Right atrium auricular region (tissue), 2 donors: ENCODE measurements at regions not wholly inside any gene's neighbourhood (a gene's known extent, or its start where the extent isn't known, plus 50 kb on each side); places are given as distances from the start of the nearest gene placed in this dataset.

Experiments used
- DNase-seq: peaks from one replicate; pipeline ENCODE4 v3.0.0-alpha.2; 2019; ENCODE audit warnings: low spot score
- H3K27ac ChIP-seq, 2 donors: fragments of 200-600 bp; sonication (generic); 1 replicate in 1 of 2; 2 replicates in 1 of 2; pipeline ENCODE4 v1.5.1; 2016 to 2019
- H3K27me3 ChIP-seq, 2 donors: fragments of 200-600 bp; sonication (generic); one replicate each; pipeline versions ENCODE4 v1.5.1 to v1.6.0; 2017 to 2019
- H3K36me3 ChIP-seq: fragments of 200-600 bp; sonication (generic); one replicate; pipeline ENCODE4 v1.5.1; 2016
- H3K4me1 ChIP-seq, 2 donors: fragments of 200-600 bp; sonication (generic); one replicate each; pipeline versions ENCODE4 v1.5.1 to v1.6.0; 2017 to 2019
- H3K4me3 ChIP-seq, 2 donors: fragments of 200-600 bp; sonication (generic); 1 replicate in 1 of 2; 2 replicates in 1 of 2; pipeline ENCODE4 v1.5.1; 2017 to 2019; ENCODE audit warnings: mild to moderate bottlenecking in 1 of 2, moderate library complexity in 1 of 2
- H3K9me3 ChIP-seq, 2 donors: fragments of 200-600 bp; sonication (generic); one replicate each; pipeline ENCODE4 v1.5.1; 2019
- TF ChIP-seq, protein P1 (sequence below), 2 donors: fragments of 200-600 bp; sonication (generic); IDR thresholded peaks; one replicate each; pipeline ENCODE4 v1.5.1; 2019; ENCODE audit warnings: antibody characterized with exemption in 2 of 2

DNA sequence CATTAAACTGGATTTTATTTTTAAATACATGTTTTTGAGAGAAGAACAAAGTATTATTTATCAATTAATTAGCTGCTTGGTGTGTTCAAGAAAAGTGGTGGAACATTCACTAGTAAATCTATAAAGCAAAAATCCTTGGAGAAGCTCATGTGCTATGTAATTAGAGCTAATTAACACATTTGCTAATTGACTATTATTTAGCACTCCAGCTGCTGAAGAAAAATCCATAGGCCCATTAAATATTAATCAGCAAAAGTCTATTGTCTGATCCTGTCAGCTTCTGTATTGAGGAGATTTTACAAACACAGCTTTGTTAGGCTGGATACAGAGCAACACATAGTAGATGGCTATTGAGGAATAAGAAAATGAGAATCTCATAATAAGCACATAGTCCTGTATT, 336.1 kb downstream of the RBM43 start:
- Histone ChIP-seq H3K27me3 (no peaks in the 10 kb centered on the region), H3K9me3 (no peaks in the 10 kb centered on the region), H3K4me1 (no peaks in the 10 kb centered on the region), H3K27ac (no peak overlapping the region), H3K4me3 (no peak overlapping the region), H3K36me3 (no peaks in the 10 kb centered on the region)
- no peak for DNase-seq
- TF ChIP-seq, protein P1, sequence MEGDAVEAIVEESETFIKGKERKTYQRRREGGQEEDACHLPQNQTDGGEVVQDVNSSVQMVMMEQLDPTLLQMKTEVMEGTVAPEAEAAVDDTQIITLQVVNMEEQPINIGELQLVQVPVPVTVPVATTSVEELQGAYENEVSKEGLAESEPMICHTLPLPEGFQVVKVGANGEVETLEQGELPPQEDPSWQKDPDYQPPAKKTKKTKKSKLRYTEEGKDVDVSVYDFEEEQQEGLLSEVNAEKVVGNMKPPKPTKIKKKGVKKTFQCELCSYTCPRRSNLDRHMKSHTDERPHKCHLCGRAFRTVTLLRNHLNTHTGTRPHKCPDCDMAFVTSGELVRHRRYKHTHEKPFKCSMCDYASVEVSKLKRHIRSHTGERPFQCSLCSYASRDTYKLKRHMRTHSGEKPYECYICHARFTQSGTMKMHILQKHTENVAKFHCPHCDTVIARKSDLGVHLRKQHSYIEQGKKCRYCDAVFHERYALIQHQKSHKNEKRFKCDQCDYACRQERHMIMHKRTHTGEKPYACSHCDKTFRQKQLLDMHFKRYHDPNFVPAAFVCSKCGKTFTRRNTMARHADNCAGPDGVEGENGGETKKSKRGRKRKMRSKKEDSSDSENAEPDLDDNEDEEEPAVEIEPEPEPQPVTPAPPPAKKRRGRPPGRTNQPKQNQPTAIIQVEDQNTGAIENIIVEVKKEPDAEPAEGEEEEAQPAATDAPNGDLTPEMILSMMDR (IDR thresholded peaks at IDR 0.05), result no peak

DNA sequence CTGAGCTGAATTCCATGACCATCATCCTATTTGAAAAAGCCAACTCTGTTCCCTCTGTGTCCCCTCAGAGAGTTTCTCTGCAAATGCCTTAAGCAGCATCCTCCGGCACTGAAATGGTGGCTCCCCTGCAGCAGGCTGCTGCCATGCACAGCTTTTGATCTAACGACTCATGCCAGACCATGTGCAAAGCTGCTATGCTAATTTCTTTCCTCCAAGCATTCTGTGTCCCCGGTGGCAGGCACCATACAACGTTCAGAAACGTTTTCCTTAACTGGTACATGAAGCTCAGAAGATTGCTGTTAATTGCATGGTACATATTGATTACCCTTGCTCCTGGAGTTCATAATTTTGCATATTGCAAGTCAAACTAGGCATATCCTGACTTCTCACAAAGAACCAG, 336.8 kb downstream of the RBM43 start:
- TF ChIP-seq, protein P1 (IDR thresholded peaks at IDR 0.05), result no peak
- DNase-seq, result no peak
- no peaks in the 10 kb centered on the region for H3K27me3 ChIP-seq
- H3K4me3 ChIP-seq, result no peak overlapping the region
- H3K27ac ChIP-seq, result no peak overlapping the region
- H3K4me1 ChIP-seq, result no peaks in the 10 kb centered on the region
- no peaks in the 10 kb centered on the region for H3K36me3 ChIP-seq
- no peaks in the 10 kb centered on the region for H3K9me3 ChIP-seq

DNA sequence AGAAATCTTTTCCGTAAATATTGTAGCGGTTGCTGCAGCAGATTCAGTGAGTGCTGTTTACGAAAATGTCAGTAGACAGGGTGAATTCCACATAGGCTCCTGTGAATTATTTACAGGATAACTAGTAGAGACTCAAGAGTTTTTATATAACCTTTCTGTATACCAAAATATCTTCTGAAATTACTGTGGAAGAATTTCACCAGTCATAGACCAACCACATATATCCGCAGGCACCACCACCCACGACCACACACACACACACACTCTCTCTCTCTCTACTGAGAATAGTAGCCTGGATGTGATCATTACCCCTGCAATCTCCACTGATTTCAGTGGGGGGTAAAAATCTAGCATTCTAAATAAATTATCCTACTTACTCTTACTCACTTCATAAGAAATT, 341.8 kb downstream of the RBM43 start:
- Histone ChIP-seq H3K27me3 (no peaks in the 10 kb centered on the region), H3K4me1 (no peaks in the 10 kb centered on the region), H3K27ac (no peak overlapping the region), H3K4me3 (no peak overlapping the region), H3K36me3 (no peaks in the 10 kb centered on the region), H3K9me3 (no peaks in the 10 kb centered on the region)
- no peak for DNase-seq
- TF ChIP-seq, protein P1 (IDR thresholded peaks at IDR 0.05), result no peak

DNA sequence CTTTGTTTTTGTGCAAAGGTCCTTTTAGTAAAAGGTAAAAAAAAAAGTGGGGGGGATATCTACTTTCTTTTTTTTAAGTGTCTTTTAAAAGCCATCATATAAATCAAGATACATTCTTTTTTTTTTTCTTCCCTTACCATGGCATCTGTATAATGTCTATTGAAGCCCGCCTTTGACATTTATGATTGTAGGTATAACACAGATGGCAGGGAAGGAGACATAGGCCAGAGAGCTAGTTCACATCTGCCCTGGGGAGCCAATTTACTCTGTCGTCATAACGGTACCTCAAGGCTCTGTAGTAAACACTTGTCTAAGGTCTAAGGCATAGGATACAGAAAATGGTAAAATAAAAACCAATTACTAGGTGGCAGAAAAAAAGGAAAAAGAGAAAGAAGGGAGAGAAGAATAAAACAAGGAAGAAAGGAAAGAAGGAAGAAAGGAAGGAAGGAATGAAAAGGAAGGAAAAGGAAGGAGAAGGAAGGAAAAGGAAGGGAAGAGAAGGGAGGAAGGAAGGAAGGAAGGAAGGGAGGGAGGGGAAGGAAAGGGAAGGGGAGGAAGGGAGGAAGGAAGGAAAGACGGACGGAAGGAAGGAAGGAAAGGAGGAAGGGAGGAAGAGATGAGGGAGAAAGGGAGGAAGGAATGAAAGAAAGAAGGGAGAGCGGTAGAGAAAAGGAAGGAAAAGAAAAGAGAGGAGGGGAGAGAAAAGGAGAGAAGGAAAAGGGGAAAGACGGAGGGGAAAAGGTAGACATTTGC, 343.5 kb downstream of the RBM43 start:
- Histone ChIP-seq H3K9me3 (no peaks in the 10 kb centered on the region), H3K36me3 (no peaks in the 10 kb centered on the region), H3K4me1 (no peaks in the 10 kb centered on the region), H3K4me3 (no peak overlapping the region), H3K27me3 (no peaks in the 10 kb centered on the region), H3K27ac (no peak overlapping the region)
- TF ChIP-seq, protein P1 (IDR thresholded peaks at IDR 0.05), result no peak
- DNase-seq, result no peak

DNA sequence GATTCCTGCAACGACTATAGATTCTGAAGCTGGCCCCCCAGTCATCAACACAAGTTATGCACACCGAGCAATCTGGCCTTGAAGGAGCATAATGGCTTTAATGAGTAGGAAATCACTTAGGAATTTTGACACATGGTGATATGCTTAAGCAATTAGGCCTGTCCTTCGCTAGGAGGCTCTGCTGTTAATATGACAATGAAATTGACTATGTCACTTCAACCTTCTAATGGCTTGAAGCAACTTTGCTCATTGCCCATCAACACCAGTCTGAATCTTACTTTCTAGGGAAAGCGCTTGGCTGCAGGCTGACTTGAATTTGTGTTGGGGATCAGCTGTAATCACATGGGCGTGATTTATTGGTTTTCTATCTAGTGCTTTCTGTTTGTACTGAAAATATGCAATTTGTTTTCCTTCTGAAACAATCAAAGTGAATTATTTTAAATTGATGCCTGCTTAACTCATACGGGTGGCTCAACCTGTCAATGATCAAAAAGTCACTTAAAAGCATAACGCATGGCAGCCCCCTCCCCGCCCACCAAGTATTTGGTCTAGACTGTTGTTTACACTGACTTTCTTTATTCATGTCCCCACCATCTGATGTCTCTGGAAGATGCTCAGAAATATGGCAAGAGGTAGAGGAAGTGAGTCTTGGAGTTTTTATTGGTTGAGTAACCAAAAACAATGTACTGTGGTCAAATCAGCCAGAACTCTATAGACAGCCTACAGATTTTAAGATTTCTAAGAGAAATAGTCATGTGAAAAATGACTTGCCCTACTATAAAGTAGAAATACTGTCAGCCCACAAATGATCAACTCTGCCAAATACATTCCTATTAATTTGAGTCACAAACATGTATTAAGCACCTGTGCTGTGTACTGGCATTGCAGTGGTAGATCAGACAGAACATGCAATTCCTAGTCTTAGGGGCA, 344.9 kb downstream of the RBM43 start:
- no peaks in the 10 kb centered on the region for H3K36me3 ChIP-seq
- H3K4me3 ChIP-seq, result no peak overlapping the region
- TF ChIP-seq, protein P1 (IDR thresholded peaks at IDR 0.05), result no peak
- no peaks in the 10 kb centered on the region for H3K9me3 ChIP-seq
- no peak overlapping the region for H3K27ac ChIP-seq
- H3K4me1 ChIP-seq, result no peaks in the 10 kb centered on the region
- no peak for DNase-seq
- no peaks in the 10 kb centered on the region for H3K27me3 ChIP-seq
